WTC11 (cell line): ENCODE measurements at regions not wholly inside any gene's neighbourhood (a gene's known extent, or its start where the extent isn't known, plus 50 kb on each side); places are given as distances from the start of the nearest gene placed in this dataset.

Experiments
- ATAC-seq: fragments of 200-7000 bp; cut with Tn5 transposase; 2 replicates; pipeline ENCODE4 v1.10.0; 2021; ENCODE audit warnings: mild to moderate bottlenecking, moderate library complexity
- CTCF ChIA-PET: fragments of 300-600 bp; sonication (Branson Sonifier 250); formaldehyde crosslinking; loops from one replicate; lab custom pipeline; 2021; ENCODE audit warnings: antibody characterized with exemption; lab: Charles Lee
- POLR2A ChIA-PET: fragments of 350-600 bp; sonication (Branson Sonifier 250); formaldehyde crosslinking; loops from one replicate; lab custom pipeline; 2021; ENCODE audit warnings: antibody characterized with exemption; lab: Charles Lee
- DNase-seq: peaks from one replicate; pipeline ENCODE4 v3.0.0; 2021; ENCODE audit warnings: low spot score
- H3K27ac Mint-ChIP-seq: 2 replicates; pipeline ENCODE4 v1.8.0; 2021; ENCODE audit warnings: mixed read lengths
- H3K27me3 Mint-ChIP-seq: 2 replicates; pipeline ENCODE4 v1.8.0; 2021; ENCODE audit warnings: low read depth, mild to moderate bottlenecking, moderate library complexity, mixed read lengths
- H3K36me3 Mint-ChIP-seq: 2 replicates; pipeline ENCODE4 v1.8.0; 2021; ENCODE audit warnings: mixed read lengths
- H3K4me1 Mint-ChIP-seq: 2 replicates; pipeline ENCODE4 v1.8.0; 2022; ENCODE audit warnings: mixed read lengths
- H3K4me3 Mint-ChIP-seq: 2 replicates; pipeline ENCODE4 v1.8.0; 2021; ENCODE audit warnings: mild to moderate bottlenecking, moderate library complexity, mixed read lengths
- H3K9me3 Mint-ChIP-seq: 2 replicates; pipeline ENCODE4 v1.8.0; 2021; ENCODE audit warnings: mixed read lengths
- ARID4B ChIP-seq: sonication (generic); formaldehyde crosslinking; IDR thresholded peaks from 2 replicates; pipeline ENCODE4 v1.8.0; 2023; ENCODE audit warnings: missing genetic modification reagents, mild to moderate bottlenecking, borderline replicate concordance
- ATF1 ChIP-seq: sonication (generic); formaldehyde crosslinking; IDR thresholded peaks from 2 replicates; pipeline ENCODE4 v1.8.1; 2023; ENCODE audit warnings: mild to moderate bottlenecking, moderate library complexity, missing genetic modification reagents
- ATF2 ChIP-seq: sonication (generic); formaldehyde crosslinking; IDR thresholded peaks from 2 replicates; pipeline ENCODE4 v1.8.1; 2022; ENCODE audit warnings: low read depth, missing genetic modification reagents, borderline replicate concordance
- FOXJ3 ChIP-seq: sonication (generic); formaldehyde crosslinking; IDR thresholded peaks from 2 replicates; pipeline ENCODE4 v1.9.0; 2021; ENCODE audit warnings: missing genetic modification reagents, mild to moderate bottlenecking, borderline replicate concordance
- FOXP1 ChIP-seq: sonication (generic); formaldehyde crosslinking; IDR thresholded peaks from 2 replicates; pipeline ENCODE4 v1.8.0; 2022; ENCODE audit warnings: missing genetic modification reagents, mild to moderate bottlenecking, moderate library complexity, borderline replicate concordance
- KAT7 ChIP-seq: sonication (generic); formaldehyde crosslinking; IDR thresholded peaks from 2 replicates; pipeline ENCODE4 v1.8.1; 2023; ENCODE audit warnings: missing genetic modification reagents, mild to moderate bottlenecking, borderline replicate concordance
- NR1H2 ChIP-seq: sonication (generic); formaldehyde crosslinking; IDR thresholded peaks from 2 replicates; pipeline ENCODE4 v1.9.0; 2021; ENCODE audit warnings: mild to moderate bottlenecking, moderate library complexity, missing genetic modification reagents
- RELA ChIP-seq: sonication (generic); formaldehyde crosslinking; IDR thresholded peaks from 2 replicates; pipeline ENCODE4 v1.8.1; 2022; ENCODE audit warnings: missing genetic modification reagents, mild to moderate bottlenecking, borderline replicate concordance
- SMAD4 ChIP-seq: sonication (generic); formaldehyde crosslinking; IDR thresholded peaks from 2 replicates; pipeline ENCODE4 v1.8.0; 2022; ENCODE audit warnings: mild to moderate bottlenecking, missing genetic modification reagents
- SOX15 ChIP-seq: fragments of 250-450 bp; sonication (Bioruptor Pico); IDR thresholded peaks from 2 replicates; pipeline ENCODE4 v1.9.0; 2021; ENCODE audit warnings: mild to moderate bottlenecking
- TEAD4 ChIP-seq: sonication (generic); formaldehyde crosslinking; IDR thresholded peaks from 2 replicates; pipeline ENCODE4 v1.8.0; 2022; ENCODE audit warnings: mild to moderate bottlenecking, missing genetic modification reagents
- ZBTB21 ChIP-seq: sonication (generic); formaldehyde crosslinking; IDR thresholded peaks from 2 replicates; pipeline ENCODE4 v1.8.1; 2023; ENCODE audit warnings: mild to moderate bottlenecking, missing genetic modification reagents, borderline replicate concordance
- ZNF232 ChIP-seq: sonication (generic); formaldehyde crosslinking; IDR thresholded peaks from 2 replicates; pipeline ENCODE4 v1.8.0; 2022; ENCODE audit warnings: mild to moderate bottlenecking, missing genetic modification reagents
- ZNF281 ChIP-seq: sonication (generic); formaldehyde crosslinking; IDR thresholded peaks from 2 replicates; pipeline ENCODE4 v1.8.0; 2023; ENCODE audit warnings: mild to moderate bottlenecking, missing genetic modification reagents
- ZNF396 ChIP-seq: fragments of 250-450 bp; sonication (Bioruptor Pico); IDR thresholded peaks from 2 replicates; pipeline ENCODE4 v1.8.0; 2021; ENCODE audit warnings: mild to moderate bottlenecking, moderate library complexity, borderline replicate concordance
- TF ChIP-seq, protein P1 (sequence below): fragments of 250-450 bp; sonication (Bioruptor Pico); IDR thresholded peaks from 2 replicates; pipeline ENCODE4 v1.9.0; 2021; ENCODE audit warnings: mild to moderate bottlenecking, borderline replicate concordance
- TF ChIP-seq, protein P2 (sequence below): sonication (generic); formaldehyde crosslinking; IDR thresholded peaks from 2 replicates; pipeline ENCODE4 v1.8.1; 2023; ENCODE audit warnings: mild to moderate bottlenecking, missing genetic modification reagents

GRCh38 chr3:101963902-101964362, 114.6 kb downstream of the NFKBIZ start:
- H3K36me3 Mint-ChIP-seq: no peaks in the 10 kb centered on the region
- H3K27me3 Mint-ChIP-seq: peaks cover 8% of the 10 kb centered on the region
- 0 out of 2 replicates have a peak, but pooled peaks cover 4% of the 10 kb centered on the region for H3K9me3 Mint-ChIP-seq
- H3K27ac Mint-ChIP-seq: no peak overlapping the region
- H3K4me1 Mint-ChIP-seq: no peaks in the 10 kb centered on the region
- TF ChIP-seq ATF1 (CRISPR knock-in tag) (no peak), KAT7 (no peak), FOXP1 (CRISPR knock-in tag) (no peak), ATF2 (no peak), ZBTB21 (no peak), SMAD4 (CRISPR knock-in tag) (no peak), NR1H2 (CRISPR knock-in tag) (no peak), ZNF396 (CRISPR knock-in tag) (no peak)
- ATAC-seq (no peak), DNase-seq (no peak)
- no peak overlapping the region for H3K4me3 Mint-ChIP-seq
- ChIA-PET POLR2A (no interaction called here), CTCF (interaction anchor here (0.6 kb wide), 1 partner anchor 94 kb away, joined by 4 read pairs; no protein-coding TSS in a partner anchor)

DNA sequence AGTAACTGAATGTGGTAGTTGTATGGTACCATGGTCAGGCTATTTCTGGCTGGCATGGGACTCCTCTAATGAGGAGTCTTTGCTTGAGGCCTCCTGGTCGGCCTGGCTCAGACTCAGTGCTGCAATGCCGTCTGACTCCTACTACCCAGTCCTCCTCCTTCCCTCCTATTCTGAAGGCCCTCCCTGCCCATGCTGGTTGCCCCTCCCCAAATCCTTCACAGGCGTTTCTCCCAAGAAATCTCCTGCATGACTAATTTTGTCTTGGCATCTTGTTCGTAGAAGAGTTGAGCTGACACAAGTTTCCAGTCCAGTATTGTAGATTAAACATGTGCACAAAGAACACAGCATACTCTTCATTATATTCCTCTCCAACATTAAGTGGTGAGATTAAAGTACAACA, 115.5 kb downstream of the NFKBIZ start:
- no peaks in the 10 kb centered on the region for H3K36me3 Mint-ChIP-seq
- no peak overlapping the region for H3K27ac Mint-ChIP-seq
- ATAC-seq (peak; percentile 72; the same call in 1 of the 2 replicates), DNase-seq (peak; percentile 15)
- POLR2A ChIA-PET: no interaction called here
- 0 out of 2 replicates have a peak, but pooled peaks cover 4% of the 10 kb centered on the region for H3K9me3 Mint-ChIP-seq
- H3K4me3 Mint-ChIP-seq: no peak overlapping the region
- CTCF ChIA-PET: no interaction called here
- no peaks in the 10 kb centered on the region for H3K4me1 Mint-ChIP-seq
- H3K27me3 Mint-ChIP-seq: peaks cover 8% of the 10 kb centered on the region
- TF ChIP-seq, protein P1, sequence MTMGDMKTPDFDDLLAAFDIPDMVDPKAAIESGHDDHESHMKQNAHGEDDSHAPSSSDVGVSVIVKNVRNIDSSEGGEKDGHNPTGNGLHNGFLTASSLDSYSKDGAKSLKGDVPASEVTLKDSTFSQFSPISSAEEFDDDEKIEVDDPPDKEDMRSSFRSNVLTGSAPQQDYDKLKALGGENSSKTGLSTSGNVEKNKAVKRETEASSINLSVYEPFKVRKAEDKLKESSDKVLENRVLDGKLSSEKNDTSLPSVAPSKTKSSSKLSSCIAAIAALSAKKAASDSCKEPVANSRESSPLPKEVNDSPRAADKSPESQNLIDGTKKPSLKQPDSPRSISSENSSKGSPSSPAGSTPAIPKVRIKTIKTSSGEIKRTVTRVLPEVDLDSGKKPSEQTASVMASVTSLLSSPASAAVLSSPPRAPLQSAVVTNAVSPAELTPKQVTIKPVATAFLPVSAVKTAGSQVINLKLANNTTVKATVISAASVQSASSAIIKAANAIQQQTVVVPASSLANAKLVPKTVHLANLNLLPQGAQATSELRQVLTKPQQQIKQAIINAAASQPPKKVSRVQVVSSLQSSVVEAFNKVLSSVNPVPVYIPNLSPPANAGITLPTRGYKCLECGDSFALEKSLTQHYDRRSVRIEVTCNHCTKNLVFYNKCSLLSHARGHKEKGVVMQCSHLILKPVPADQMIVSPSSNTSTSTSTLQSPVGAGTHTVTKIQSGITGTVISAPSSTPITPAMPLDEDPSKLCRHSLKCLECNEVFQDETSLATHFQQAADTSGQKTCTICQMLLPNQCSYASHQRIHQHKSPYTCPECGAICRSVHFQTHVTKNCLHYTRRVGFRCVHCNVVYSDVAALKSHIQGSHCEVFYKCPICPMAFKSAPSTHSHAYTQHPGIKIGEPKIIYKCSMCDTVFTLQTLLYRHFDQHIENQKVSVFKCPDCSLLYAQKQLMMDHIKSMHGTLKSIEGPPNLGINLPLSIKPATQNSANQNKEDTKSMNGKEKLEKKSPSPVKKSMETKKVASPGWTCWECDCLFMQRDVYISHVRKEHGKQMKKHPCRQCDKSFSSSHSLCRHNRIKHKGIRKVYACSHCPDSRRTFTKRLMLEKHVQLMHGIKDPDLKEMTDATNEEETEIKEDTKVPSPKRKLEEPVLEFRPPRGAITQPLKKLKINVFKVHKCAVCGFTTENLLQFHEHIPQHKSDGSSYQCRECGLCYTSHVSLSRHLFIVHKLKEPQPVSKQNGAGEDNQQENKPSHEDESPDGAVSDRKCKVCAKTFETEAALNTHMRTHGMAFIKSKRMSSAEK (CRISPR knock-in tag): no peak
- TF ChIP-seq ZNF281 (CRISPR knock-in tag) (no peak), ZBTB21 (no peak), SOX15 (CRISPR knock-in tag) (no peak)
- TF ChIP-seq, all 79 proteins: peak for 0

DNA sequence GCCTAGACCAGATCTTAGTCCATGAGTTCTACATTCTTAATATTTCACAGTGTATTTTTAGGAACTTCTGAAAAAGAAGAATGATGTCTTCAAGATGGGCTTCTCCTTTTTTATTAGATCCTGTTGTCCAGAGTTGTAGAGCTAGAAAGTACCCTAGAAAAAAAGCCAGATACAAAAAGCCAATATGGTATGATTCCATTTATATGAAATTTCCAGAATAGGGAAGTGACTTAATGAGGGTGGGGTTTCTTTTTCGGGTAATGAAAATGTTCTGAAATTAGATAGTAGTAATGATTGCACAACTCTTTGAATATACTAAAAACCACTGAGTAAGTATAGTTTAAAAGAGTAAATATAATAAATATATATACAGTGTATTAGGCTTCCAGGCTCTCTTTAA, 116.9 kb downstream of the NFKBIZ start:
- CTCF ChIA-PET: no interaction called here
- POLR2A ChIA-PET: no interaction called here
- Mint-ChIP-seq H3K27me3 (peaks cover 12% of the 10 kb centered on the region), H3K4me3 (no peak overlapping the region), H3K36me3 (no peaks in the 10 kb centered on the region), H3K9me3 (0 out of 2 replicates have a peak, but pooled peaks cover 4% of the 10 kb centered on the region), H3K4me1 (no peaks in the 10 kb centered on the region), H3K27ac (no peak overlapping the region)
- DNase-seq (no peak), ATAC-seq (no peak)
- TF ChIP-seq ZNF232 (CRISPR knock-in tag): no peak
- no peak for TF ChIP-seq RELA
- TF ChIP-seq ARID4B (CRISPR knock-in tag): no peak
- no peak for TF ChIP-seq TEAD4 (CRISPR knock-in tag)
- no peak for TF ChIP-seq FOXJ3 (CRISPR knock-in tag)
- TF ChIP-seq, protein P2, sequence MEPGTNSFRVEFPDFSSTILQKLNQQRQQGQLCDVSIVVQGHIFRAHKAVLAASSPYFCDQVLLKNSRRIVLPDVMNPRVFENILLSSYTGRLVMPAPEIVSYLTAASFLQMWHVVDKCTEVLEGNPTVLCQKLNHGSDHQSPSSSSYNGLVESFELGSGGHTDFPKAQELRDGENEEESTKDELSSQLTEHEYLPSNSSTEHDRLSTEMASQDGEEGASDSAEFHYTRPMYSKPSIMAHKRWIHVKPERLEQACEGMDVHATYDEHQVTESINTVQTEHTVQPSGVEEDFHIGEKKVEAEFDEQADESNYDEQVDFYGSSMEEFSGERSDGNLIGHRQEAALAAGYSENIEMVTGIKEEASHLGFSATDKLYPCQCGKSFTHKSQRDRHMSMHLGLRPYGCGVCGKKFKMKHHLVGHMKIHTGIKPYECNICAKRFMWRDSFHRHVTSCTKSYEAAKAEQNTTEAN (CRISPR knock-in tag): no peak
